GM21576 (cell line): ENCODE measurements at regions not wholly inside any gene's neighbourhood (a gene's known extent, or its start where the extent isn't known, plus 50 kb on each side); places are given as distances from the start of the nearest gene placed in this dataset.
"Not testable (repeated sequence)": the region's sequence is repeated elsewhere in the genome, so short reads cannot be mapped to it uniquely, and the experiment has no call there.

Source experiments
- ATAC-seq: cut with Tn5 transposase; IDR thresholded peaks from one replicate; pipeline ENCODE4 v1.9.1; 2021; ENCODE audit warnings: mild to moderate bottlenecking, moderate library complexity; ENCODE audit not compliant: unreplicated experiment

GRCh38 chr10:55183993-55184392, 383.0 kb upstream of the PCDH15 start:
- ATAC-seq: no peak

DNA sequence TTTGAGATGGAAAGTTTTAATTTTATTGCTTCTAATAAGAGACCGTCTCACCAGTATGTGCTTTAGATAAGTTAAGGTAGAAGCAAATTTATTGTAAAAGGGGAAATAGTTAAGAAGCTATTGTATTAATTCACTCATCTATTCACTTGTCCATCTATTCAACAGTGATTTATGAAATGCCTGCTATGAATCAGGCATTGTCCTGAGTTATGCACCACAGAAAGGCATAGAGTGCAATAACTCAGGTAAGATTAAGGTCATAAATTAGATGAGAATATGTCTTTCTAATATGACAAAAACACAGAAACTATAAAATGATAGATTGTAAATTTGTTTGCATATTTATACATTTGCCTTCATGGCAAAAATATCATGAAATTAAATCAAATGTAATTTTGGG, 379.3 kb upstream of the PCDH15 start:
- no peak for ATAC-seq

DNA sequence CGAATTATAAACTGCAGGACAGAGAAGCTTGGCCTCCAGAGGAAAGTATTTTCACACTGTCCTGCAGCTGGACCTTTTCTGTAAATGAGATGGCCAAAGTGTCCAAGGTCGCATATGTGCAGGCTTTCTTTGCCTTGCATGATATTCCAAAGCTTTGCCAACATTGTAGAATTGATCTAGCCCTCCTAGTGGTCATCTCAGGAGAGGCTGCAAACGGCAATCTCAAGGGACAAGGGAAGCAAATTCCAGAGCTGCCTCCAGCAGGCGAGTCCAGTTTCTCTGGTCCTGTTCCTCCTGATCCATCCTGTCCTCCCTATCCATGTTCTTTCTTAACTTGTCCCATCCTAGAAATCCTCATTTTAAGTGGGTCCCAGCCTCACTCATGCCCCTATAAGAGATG, 373.4 kb upstream of the PCDH15 start:
- ATAC-seq: no peak

GRCh38 chr10:55169493-55169892, 368.5 kb upstream of the PCDH15 start:
- ATAC-seq: no peak

DNA sequence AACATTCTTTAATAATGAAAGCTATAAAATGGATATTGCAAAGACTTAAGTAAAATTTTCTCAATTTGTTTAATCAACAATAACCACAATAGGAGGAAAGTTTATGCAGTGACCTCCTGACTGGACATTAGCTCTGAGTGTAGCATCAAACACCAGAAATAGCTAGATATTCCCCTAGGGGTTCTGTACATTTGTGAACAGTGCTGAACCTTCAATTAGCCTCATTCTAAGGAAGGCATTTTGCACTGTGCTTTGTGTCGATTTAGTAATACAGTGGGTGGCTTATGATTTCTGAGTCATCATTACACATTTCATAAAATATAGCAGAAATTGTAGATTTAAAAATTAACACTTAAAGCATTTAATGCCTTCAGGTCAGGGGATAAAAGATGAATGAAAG, 367.3 kb upstream of the PCDH15 start:
- ATAC-seq: no peak

DNA sequence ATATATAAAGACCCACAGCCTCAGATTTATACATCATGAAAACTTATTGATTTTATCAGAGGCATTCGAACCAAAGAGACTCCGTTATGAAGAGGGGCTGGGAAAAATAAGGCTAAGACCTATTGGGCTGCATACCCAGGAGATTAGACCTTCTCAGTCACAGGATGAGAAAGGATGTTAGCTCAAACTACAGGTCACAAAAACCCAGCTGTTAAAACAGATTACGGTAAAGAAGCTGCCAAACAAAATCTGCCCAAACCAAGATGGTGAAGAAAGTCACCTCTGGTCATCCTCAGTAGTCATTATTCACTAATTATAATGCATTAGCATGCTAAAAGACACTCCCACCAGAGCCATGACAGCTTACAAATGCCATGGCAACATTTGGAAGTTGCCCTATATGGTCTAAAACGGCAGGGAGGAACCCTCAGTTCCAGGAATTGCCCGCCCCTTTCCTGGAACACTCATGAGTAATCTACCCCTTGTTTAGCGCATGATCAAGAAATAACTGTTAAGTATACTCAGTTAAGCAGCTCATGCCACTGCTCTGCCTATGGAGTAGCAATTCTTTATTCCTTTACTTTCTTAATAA, 362.5 kb upstream of the PCDH15 start:
- no peak for ATAC-seq

DNA sequence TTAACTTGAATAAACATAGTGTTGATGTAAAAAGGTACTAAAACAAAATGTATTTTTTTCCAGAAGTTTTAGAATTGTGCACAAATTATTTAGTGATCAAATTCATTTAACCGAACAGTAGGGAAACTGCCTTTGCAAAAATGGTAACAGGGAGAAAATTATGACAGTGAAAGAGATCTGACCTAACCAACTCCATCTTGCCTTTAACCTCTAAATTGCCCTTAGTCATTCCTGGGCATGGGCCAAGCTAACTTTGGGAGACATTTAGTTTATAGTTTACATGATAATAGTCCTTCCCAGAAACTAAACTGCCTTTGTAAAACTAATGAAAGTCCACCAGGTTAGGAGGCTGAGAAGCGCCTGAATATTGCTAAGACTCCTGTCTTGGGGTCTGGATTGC, 361.3 kb upstream of the PCDH15 start:
- not testable (repeated sequence) for ATAC-seq

DNA sequence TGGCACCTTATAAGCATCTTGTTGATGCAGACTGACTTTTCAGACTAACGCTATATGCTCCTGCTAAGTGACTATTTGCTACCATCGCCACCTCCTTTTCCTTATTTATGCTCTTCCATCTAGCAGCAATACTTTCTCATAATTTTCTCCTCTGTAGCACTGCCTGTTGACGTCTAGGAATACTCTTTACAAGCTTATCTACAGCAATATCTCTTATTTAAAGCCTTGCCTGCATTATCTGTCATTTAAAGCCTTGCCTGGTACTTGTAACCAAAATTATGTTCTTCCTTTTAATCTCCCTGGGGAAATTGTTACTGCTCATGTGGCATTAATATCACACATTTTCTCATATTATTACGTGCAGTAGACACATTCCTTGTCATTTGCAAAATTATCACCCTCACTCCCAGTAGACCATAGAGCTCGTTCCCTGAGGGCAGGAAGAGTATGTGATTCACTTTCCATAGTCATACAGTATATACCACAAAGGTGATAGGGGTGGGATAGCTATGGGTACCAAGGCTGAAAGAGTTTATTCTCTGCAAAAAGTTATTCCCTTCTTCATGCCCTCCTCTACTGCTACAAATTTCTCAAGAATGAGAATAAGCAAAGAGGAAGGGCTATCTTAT, 359.7 kb upstream of the PCDH15 start:
- ATAC-seq: no peak

GRCh38 chr10:55158633-55159032, 357.6 kb upstream of the PCDH15 start:
- ATAC-seq: no peak

DNA sequence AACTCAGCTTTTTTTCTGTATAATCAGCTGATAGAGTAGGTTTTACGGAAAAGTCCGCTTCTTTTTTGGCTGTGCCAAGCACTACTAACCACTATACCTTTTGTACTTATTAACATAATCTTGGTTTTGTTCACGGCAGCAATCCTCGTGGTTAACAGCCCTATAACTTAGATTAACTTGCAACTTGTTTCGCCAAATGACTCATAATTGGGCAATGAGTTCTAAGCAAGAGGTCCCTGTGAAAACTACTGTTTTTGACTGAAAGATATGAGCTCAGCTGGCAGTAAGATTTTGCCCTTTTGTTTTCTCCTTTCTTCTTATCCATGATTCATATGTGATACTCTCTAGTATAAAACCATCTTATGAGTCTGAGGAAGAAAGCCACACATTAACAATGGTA, 345.0 kb upstream of the PCDH15 start:
- ATAC-seq: no peak

DNA sequence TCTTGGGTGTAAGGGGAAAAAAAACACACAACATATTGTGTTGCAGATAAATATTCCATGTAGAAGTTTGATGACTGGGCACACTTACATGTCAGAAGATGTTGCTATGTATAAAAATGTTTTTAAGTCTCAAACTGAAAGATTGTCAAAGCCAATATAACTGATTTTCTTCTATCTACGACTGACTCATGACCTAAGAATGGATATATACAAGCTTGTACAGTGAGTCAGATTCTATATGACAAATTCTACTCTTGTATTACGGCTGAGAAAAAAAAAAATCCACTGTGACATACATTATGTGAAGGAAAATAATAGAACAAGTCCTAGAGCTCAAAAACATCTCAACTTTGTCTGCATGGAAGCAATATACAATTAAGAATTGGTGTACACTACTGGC, 343.0 kb upstream of the PCDH15 start:
- ATAC-seq: no peak

DNA sequence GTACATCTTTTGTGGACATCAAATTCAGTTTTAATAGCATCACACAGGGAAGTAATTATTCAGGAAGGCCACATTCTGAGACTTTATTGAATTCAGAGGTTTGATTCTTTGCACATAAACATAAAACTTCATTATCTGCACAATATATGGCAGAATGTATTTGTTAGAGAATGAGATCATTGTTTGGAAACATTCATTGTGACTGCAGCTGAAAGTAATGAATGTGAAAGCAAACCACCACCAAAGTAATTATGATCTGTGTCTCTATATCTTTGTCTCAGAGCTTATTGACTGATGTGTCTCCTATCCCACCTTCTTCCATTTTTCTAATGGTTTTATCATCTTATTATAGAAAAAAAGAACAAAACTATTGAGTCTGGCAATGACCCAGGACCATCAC, 340.9 kb upstream of the PCDH15 start:
- ATAC-seq: no peak

- ATAC-seq: no peak
Observed at GRCh38 chr10:55137063-55137462, 336.0 kb upstream of the PCDH15 start.

DNA sequence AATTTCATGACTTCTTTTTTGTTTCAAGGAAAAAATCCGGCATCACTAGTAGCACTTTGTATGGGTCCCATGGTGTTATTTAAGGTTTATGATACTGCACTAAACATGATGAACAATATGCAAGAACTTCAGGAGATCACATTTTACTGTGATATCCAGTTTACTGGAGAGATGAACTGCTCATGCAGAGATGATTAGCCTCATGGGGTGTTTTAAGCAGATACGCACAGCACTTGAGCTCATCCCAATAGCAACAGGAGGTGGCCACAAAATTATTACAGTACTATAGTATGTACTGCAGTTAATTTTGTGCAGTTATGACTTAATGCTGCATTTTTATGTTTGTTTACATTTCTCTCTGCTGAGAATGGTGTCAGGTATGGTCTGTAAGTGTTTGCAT, 303.7 kb upstream of the PCDH15 start:
- no peak for ATAC-seq

DNA sequence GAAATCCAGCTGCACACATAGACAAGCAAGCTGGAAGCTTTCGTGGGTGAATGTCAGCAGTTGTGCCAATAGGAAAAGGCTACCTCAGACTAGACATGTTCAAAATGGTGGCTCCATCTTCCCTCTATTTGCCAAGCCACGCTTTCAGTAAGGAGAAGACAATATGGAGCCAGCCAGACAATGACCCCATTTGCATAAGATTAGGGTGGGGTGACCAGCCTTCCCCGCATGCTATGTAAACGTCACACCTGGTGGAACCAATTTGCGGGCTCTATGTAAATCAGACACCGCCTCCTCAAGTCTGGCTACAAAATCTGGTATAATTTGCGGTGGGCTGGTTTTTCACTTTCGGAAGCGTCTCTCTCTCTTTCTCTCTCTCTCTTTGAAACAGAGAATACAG, 297.4 kb upstream of the PCDH15 start:
- no peak for ATAC-seq

- ATAC-seq: peak; percentile 52
Observed at GRCh38 chr10:55091691-55092328, 290.8 kb upstream of the PCDH15 start.

DNA sequence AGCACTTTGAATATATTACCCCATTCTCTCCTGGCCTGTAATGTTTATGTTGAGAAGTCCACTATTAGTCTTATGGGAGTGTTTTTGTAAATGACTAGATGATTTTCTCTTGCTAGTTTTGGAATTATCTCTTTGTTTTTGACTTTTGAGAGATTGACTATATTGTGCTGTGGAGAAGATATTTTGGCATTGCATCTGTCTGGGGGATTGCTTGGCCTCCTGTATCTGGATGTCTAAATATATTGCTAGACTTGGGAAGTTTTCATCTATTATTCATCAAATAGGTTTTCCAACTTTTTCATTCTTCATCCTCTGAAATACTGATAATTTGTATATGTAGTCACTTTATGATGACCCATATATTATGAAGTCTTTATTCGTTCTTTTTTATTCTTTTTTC, 277.1 kb upstream of the PCDH15 start:
- ATAC-seq: no peak

DNA sequence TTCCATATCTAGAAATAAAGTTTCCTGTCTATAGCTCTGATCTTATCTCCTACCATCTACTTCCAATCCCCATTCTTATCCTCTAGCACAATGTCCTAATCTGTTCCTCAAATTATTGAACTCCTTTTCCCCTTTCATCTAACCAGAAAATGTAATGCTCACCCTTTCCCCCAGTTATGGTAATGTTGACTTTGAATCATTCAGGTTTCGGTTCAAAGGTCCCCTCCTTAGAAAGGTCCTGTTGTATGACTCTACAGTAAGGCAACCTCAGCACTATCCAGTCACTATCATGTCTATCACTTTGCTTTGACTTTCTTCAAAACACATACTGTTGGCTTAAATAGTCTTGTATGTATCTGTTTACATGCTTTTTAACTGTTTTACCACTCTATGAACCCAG, 264.2 kb upstream of the PCDH15 start:
- no peak for ATAC-seq

GRCh38 chr10:55063811-55064210, 262.8 kb upstream of the PCDH15 start:
- no peak for ATAC-seq

GRCh38 chr10:55062349-55062748, 261.3 kb upstream of the PCDH15 start:
- ATAC-seq: no peak

GRCh38 chr10:55058800-55059199, 257.8 kb upstream of the PCDH15 start:
- ATAC-seq: no peak

DNA sequence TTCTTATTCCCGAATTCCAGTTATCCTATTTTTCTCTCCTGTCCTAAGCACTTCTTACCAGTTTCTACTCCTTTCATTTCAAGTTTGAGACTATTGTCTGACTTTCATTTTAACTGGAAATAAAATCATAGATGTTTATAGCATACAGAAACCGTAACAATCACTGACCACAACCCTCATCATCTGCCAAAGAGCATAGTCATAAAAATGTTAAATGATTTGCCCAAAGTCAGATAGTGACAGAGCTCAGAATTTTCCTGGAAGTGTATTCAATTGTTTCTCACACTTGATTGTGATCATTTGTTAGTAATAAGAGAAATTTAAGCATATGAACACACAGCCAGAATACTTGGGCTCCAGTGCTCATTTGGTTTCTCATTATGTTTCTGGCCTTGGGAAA, 250.5 kb upstream of the PCDH15 start:
- ATAC-seq: no peak
